Epithelial cell of proximal tubule (primary cell): ENCODE measurements at regions not wholly inside any gene's neighbourhood (a gene's known extent, or its start where the extent isn't known, plus 50 kb on each side); places are given as distances from the start of the nearest gene placed in this dataset.

Source experiments
- DNase-seq: peaks from one replicate; pipeline ENCODE4 v3.0.0-alpha.2; 2011; ENCODE audit warnings: low read depth
- H3K4me3 ChIP-seq: 2 replicates; pipeline ENCODE4 v1.5.1; 2011; ENCODE audit warnings: low read depth, mild to moderate bottlenecking, low read length
- TF ChIP-seq, protein P1 (sequence below): conservative IDR thresholded peaks from 2 replicates; pipeline ENCODE4 v1.5.1; 2012; ENCODE audit warnings: low read depth, mild to moderate bottlenecking, low read length

DNA sequence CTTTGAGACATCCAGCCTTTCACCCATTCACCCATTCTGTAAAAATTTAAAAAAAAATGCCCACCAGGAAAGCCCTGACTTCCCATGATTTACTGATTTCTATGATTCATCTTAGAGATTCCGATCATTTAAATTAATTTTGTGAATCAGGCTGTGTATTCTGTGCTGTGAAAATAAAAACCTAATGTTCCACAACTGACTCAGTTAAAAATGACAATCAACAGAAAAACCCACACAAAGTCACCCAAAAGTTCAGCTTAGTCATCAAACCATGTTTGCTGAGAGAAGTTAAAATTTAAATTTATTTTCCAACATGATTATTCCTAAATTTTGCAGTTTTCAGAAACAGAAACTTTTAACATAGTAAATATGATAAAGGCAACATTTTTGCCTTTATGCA lies 509.9 kb downstream of the TENT5A start:
- H3K4me3 ChIP-seq = no peak overlapping the region
- no peak for DNase-seq
- TF ChIP-seq, protein P1, sequence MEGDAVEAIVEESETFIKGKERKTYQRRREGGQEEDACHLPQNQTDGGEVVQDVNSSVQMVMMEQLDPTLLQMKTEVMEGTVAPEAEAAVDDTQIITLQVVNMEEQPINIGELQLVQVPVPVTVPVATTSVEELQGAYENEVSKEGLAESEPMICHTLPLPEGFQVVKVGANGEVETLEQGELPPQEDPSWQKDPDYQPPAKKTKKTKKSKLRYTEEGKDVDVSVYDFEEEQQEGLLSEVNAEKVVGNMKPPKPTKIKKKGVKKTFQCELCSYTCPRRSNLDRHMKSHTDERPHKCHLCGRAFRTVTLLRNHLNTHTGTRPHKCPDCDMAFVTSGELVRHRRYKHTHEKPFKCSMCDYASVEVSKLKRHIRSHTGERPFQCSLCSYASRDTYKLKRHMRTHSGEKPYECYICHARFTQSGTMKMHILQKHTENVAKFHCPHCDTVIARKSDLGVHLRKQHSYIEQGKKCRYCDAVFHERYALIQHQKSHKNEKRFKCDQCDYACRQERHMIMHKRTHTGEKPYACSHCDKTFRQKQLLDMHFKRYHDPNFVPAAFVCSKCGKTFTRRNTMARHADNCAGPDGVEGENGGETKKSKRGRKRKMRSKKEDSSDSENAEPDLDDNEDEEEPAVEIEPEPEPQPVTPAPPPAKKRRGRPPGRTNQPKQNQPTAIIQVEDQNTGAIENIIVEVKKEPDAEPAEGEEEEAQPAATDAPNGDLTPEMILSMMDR = no peak

DNA sequence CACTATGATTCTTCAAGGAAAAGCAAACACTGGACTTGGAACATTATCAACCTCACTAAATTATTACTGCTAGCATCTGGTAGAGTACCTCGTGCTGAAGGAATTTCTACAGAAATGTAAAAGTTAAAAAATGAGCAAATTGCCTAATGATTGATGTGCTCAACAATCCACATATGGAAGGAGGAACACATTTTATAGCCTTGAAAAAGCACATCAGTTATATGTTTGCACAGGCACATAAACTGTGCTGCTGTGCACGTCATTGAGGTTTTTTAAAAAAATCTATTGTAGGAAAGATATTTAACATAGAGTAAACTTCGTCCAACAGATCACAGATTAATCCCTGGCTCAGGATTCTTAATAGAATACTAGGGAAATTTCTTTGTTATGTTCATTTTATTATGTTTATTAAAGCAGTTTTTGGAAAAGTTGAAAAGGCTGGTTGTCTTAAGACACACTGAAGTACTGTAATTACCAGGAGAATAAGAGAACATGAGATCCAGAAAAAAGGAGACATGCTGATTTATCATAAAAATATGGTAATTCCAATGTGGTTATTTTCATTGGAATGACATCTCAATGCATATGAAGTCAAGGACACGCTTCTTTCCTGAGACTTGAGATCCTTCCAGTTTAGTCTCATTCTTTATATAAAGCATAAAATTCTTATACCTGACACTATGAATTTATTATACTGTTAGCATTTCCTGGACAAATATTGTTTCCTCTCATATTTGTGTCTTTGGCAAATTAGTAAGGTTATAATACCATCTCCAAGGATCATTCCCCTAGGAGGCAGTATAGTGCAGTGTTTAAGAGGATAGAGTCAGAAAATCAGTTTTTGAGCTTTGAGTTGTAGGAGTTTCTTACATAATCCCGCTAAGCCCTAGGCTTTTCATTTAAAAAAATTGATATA lies 511.1 kb downstream of the TENT5A start:
- DNase-seq = no peak
- no peak overlapping the region for H3K4me3 ChIP-seq
- TF ChIP-seq, protein P1 = peak; percentile 57

DNA sequence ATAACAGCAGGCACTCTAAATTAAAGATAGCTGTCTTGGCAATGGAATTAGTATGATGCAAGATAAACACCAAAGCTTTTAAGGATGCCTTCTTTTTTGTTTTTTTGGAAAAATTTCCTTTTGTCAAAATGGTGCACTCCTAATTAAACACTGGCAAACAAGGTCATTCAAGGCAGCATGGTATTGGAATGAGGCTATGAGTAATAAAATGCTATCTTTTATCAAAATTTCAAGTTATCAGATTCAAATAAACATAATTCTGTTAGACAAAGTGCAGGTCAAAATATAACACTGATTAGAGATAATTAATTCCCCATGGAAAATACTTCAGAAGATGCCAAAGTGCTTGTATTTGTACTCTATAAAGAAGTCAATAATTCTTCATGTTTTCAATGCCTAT lies 514.1 kb downstream of the TENT5A start:
- DNase-seq = no peak
- no peak overlapping the region for H3K4me3 ChIP-seq
- TF ChIP-seq, protein P1 = no peak

DNA sequence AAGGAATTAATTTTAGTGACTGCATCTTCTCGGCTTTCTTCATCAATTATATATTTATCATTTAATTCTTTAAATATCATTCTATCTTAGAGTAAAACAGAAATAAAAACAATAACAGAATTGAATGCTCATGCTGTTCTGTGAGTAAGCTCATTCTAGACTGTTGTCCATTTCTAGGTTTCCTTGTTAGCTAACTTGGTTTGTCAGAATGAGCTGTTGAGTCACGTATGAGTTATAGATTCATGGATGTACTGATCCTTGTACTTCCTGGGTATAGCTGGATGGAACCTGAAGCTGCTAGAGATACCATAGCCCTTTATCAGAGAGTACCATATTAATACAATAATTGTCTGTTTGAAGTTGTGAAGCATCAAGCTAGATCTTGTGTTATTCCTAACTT lies 515.3 kb downstream of the TENT5A start:
- TF ChIP-seq, protein P1 = no peak
- DNase-seq = no peak
- no peak overlapping the region for H3K4me3 ChIP-seq

DNA sequence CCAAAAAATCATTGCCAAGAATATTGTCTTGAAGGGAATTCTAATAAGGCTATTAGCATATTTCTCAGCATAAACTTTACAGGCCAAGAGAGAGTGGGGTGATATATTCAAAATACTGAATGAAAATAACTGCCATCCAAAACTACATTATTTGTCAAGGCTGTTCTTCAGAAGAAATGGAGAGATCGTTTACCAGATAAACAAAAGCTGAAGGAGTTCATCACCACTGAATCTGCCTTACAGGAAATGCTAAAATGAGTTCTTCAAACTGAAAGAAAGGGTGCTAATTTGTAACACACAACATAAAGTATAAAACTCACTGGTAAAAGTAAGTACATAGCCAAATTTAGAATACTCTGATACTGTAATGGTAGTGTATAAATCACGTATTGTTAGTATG lies 517.0 kb downstream of the TENT5A start:
- TF ChIP-seq, protein P1 = no peak
- DNase-seq = no peak
- H3K4me3 ChIP-seq = no peak overlapping the region

DNA sequence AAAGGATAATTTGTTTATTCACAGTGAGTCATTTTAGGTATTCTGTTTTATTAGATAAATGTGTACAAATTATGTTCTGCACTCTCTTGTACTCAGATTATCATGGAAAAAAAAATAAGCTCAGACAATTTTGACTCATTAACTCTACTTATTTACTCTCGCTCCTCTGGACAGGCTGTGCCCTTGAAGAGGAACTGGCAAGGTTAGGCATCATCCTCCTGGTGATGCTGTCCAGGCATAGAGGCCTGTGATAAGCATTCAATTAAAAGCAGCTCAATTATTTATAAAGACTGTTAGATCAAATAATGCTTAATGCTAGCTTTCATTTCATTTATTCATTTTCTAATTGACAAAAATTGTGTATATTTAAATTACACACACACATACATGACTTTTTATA lies 518.5 kb downstream of the TENT5A start:
- DNase-seq = no peak
- no peak overlapping the region for H3K4me3 ChIP-seq
- TF ChIP-seq, protein P1 = no peak
